ENCODE measurements at regions not wholly inside any gene's neighbourhood (a gene's known extent, or its start where the extent isn't known, plus 50 kb on each side); places are given as distances from the start of the nearest gene placed in this dataset.
"Not testable (repeated sequence)": the region's sequence is repeated elsewhere in the genome, so short reads cannot be mapped to it uniquely, and the experiment has no call there.

- TF ChIP-seq CTCF, POLR2A (IDR thresholded peaks at IDR 0.05): not testable (repeated sequence)
Measured at GRCh38 chr15:101924554-101924953, 112.6 kb downstream of the OR4F15 start.

All from right lobe of liver (tissue), 4 donors.